GM12878 (cell line): ENCODE measurements at regions not wholly inside any gene's neighbourhood (a gene's known extent, or its start where the extent isn't known, plus 50 kb on each side); places are given as distances from the start of the nearest gene placed in this dataset.

Source experiments
- CEBPB ChIP-seq, 2 experiments: fragments of 150-350 bp in 1 of 2; IDR thresholded peaks; 2 replicates each; pipeline ENCODE4 v1.6.1; 2012 to 2014; ENCODE audit warnings: low read depth in 2 of 2, low read length in 2 of 2, borderline replicate concordance in 1 of 2, inconsistent platforms in 1 of 2
- IKZF1 ChIP-seq: fragments of 450-650 bp; conservative IDR thresholded peaks from 2 replicates; pipeline ENCODE4 v1.6.1; 2017; ENCODE audit warnings: antibody characterized with exemption, mild to moderate bottlenecking
- KDM1A ChIP-seq: fragments of 200-600 bp; sonication (generic); IDR thresholded peaks from 2 replicates; pipeline ENCODE4 v1.6.1; 2016; ENCODE audit warnings: borderline replicate concordance
- POLR2AphosphoS5 ChIP-seq: IDR thresholded peaks from 2 replicates; pipeline ENCODE4 v1.6.1; 2011; ENCODE audit warnings: mild to moderate bottlenecking, low read length, inconsistent platforms
- SMC3 ChIP-seq: IDR thresholded peaks from 2 replicates; pipeline ENCODE4 v1.6.1; 2011; ENCODE audit warnings: low read length, improper control_type of control experiment, borderline replicate concordance
- ZZZ3 ChIP-seq: IDR thresholded peaks from 2 replicates; pipeline ENCODE4 v1.6.1; 2011; ENCODE audit warnings: low read depth; ENCODE audit not compliant: control insufficient read depth, insufficient read length

DNA sequence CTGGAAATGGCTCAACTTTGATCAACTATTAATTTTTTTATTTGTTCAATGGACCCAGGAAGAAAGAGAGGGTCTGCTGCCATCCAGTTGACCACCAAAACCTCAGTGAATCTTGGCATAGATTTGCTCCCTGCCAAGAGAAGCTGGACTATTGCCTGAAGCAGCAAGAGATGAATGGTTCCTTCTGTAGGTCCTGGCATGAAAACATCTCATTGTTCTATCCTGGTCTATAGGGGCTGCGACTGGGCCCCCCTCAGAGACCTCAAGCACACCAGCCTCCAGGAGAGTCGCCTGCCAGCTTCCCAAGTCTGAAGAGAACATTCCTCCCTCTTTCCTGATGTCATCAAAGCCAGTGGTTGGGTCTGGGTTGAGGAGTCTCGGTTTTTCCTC, 204.9 kb downstream of the TMX1 start:
- TF ChIP-seq IKZF1 (no peak), POLR2AphosphoS5 (no peak), CEBPB (IDR thresholded peaks at IDR 0.05; ENCODE audit: borderline replicate concordance in 1 of 2, low read depth in 2 of 2, low read length in 2 of 2) (no peak), ZZZ3 (no peak), SMC3 (no peak), KDM1A (no peak)
